ENCODE measurements at regions not wholly inside any gene's neighbourhood (a gene's known extent, or its start where the extent isn't known, plus 50 kb on each side); places are given as distances from the start of the nearest gene placed in this dataset.

DNA sequence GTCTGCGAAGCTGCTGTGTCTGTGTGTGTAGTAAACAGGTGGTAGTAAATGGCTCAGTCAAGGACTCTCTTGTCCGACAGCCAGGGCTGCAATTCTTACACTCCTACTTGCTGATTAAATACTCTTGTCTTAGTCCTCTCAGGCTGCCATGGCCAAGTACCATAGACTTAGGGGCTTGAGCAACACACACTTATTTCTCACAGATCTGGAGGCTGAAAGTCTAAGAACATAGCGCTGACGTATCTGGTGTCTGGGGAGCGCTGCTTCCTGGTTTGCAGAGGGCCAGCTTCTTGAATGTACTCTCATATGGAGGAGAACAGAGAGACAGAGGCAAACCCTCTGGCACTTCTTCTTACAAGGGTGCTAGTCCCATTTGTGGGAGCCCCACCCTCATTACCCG is 411.0 kb downstream of the MED10 start:
- Histone ChIP-seq H3K4me1 (ENCODE audit: insufficient read depth, low read length) (0 out of 2 replicates have a peak, but pooled peaks cover 7% of the 10 kb centered on the region), H3F3A (ENCODE audit: low read length, unreplicated experiment) (no peaks in the 10 kb centered on the region), H3K9me2 (replicated peaks; ENCODE audit: low read length) (no peaks in the 10 kb centered on the region), H3K9me3 (ENCODE audit: low read length) (no peaks in the 10 kb centered on the region; the same call in 1 of the 2 replicates), H3K79me2 (ENCODE audit: low read length) (no peaks in the 10 kb centered on the region), H3K4me2 (ENCODE audit: low read length) (no peak overlapping the region), H4K20me1 (ENCODE audit: low read length) (no peaks in the 10 kb centered on the region), H3K36me3 (ENCODE audit: low read depth, low read length) (no peaks in the 10 kb centered on the region), H3K27me3 (ENCODE audit: low read length) (no peaks in the 10 kb centered on the region), H3K27ac (ENCODE audit: low read length) (no peak overlapping the region), H3K4me3 (ENCODE audit: low read length) (no peak overlapping the region), H2AFZ (ENCODE audit: low read length) (no peak overlapping the region), H3K9ac (ENCODE audit: low read length) (no peak overlapping the region)
- intact Hi-C loops (cut with micrococcal nuclease) = no loop called here
- CTCF ChIA-PET = no interaction called here
- ATAC-seq = no peak
- DNase-seq = no peak
- BruUV-seq (replicated peaks) = no TSS peak
- POLR2A ChIA-PET (ENCODE audit: unreplicated experiment) = no interaction called here
- TF ChIP-seq EZH2 (IDR thresholded peaks at IDR 0.05; ENCODE audit: low read length, unreplicated experiment) (no peak), EZH2phosphoT487 (IDR thresholded peaks at IDR 0.05; ENCODE audit: borderline replicate concordance, low read length) (no peak), CTCF (conservative IDR thresholded peaks at IDR 0.05; ENCODE audit: low read depth, low read length) (no peak)

DNA sequence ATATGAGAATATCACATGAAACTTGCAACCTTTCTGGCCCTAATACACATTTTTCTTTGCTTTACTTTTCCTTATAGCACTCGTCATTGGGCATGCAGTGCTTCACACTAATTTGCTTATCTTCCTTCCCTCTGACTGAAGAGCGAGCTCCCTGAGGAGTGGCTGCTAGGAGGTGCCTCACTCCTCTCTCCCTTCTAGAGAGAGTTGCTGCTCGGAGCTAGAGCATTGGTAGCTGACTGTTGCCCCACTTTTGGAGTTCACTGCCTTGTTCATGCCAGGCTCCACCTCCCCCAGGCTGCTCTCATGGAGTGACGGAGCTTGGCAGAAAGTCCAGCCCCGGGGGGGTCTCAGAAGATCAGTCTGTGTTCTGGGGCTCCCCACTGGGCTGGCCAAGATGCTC is 413.2 kb downstream of the MED10 start:
- TF ChIP-seq CTCF (conservative IDR thresholded peaks at IDR 0.05; ENCODE audit: low read depth, low read length) (no peak), EZH2 (IDR thresholded peaks at IDR 0.05; ENCODE audit: low read length, unreplicated experiment) (no peak), EZH2phosphoT487 (IDR thresholded peaks at IDR 0.05; ENCODE audit: borderline replicate concordance, low read length) (no peak)
- intact Hi-C loops (cut with micrococcal nuclease) = no loop called here

DNA sequence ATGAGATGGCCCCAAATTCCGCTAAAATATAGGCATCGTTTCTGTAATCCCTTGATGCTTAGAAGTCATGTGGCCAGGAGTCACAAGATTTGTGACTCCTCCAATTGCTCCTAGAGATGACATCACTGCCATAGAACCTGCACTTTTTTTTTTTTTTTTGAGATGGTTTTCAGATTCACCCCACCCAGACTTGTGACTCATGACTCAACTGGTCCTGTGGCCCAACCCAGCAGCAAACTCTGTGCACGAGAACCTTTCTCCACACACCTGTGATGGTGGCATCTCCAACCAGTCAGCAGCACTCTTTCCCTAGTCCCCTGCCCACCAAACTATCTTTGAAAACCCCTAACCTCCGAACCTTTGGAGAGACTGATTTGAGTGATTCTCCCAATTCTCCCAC is 414.0 kb downstream of the MED10 start:
- no peak overlapping the region for H3K27ac ChIP-seq (ENCODE audit: low read length)
- no peak overlapping the region for H2AFZ ChIP-seq (ENCODE audit: low read length)
- TF ChIP-seq EZH2 (IDR thresholded peaks at IDR 0.05; ENCODE audit: low read length, unreplicated experiment) = no peak
- no peak for TF ChIP-seq EZH2phosphoT487 (IDR thresholded peaks at IDR 0.05; ENCODE audit: borderline replicate concordance, low read length)
- no peak for TF ChIP-seq CTCF (conservative IDR thresholded peaks at IDR 0.05; ENCODE audit: low read depth, low read length)
- DNase-seq = no peak
- no peaks in the 10 kb centered on the region for H3K36me3 ChIP-seq (ENCODE audit: low read depth, low read length)
- H3K27me3 ChIP-seq (ENCODE audit: low read length) = no peaks in the 10 kb centered on the region
- H3K9me3 ChIP-seq (ENCODE audit: low read length) = no peaks in the 10 kb centered on the region; the same call in 1 of the 2 replicates
- ChIA-PET CTCF (no interaction called here), POLR2A (ENCODE audit: unreplicated experiment) (no interaction called here)
- 0 out of 2 replicates have a peak, but pooled peaks cover 7% of the 10 kb centered on the region for H3K4me1 ChIP-seq (ENCODE audit: insufficient read depth, low read length)
- H4K20me1 ChIP-seq (ENCODE audit: low read length) = no peaks in the 10 kb centered on the region
- H3F3A ChIP-seq (ENCODE audit: low read length, unreplicated experiment) = no peaks in the 10 kb centered on the region
- H3K79me2 ChIP-seq (ENCODE audit: low read length) = no peaks in the 10 kb centered on the region
- no TSS peak for BruUV-seq (replicated peaks)
- ATAC-seq = no peak
- H3K4me3 ChIP-seq (ENCODE audit: low read length) = no peak overlapping the region
- intact Hi-C loops (cut with micrococcal nuclease) = no loop called here
- H3K4me2 ChIP-seq (ENCODE audit: low read length) = no peak overlapping the region
- H3K9me2 ChIP-seq (replicated peaks; ENCODE audit: low read length) = no peaks in the 10 kb centered on the region
- H3K9ac ChIP-seq (ENCODE audit: low read length) = no peak overlapping the region

More for the DNA sequence above, 413.2 kb downstream of the MED10 start:
- CTCF ChIA-PET = no interaction called here
- H3K9me2 ChIP-seq (replicated peaks; ENCODE audit: low read length) = no peaks in the 10 kb centered on the region
- H3K4me1 ChIP-seq (ENCODE audit: insufficient read depth, low read length) = 0 out of 2 replicates have a peak, but pooled peaks cover 7% of the 10 kb centered on the region
- H3K4me3 ChIP-seq (ENCODE audit: low read length) = no peak overlapping the region
- H3K9me3 ChIP-seq (ENCODE audit: low read length) = no peaks in the 10 kb centered on the region; the same call in 1 of the 2 replicates
- H4K20me1 ChIP-seq (ENCODE audit: low read length) = no peaks in the 10 kb centered on the region
- no peaks in the 10 kb centered on the region for H3K27me3 ChIP-seq (ENCODE audit: low read length)
- no peaks in the 10 kb centered on the region for H3K36me3 ChIP-seq (ENCODE audit: low read depth, low read length)
- POLR2A ChIA-PET (ENCODE audit: unreplicated experiment) = no interaction called here
- no peak overlapping the region for H3K9ac ChIP-seq (ENCODE audit: low read length)
- H2AFZ ChIP-seq (ENCODE audit: low read length) = no peak overlapping the region
- no peaks in the 10 kb centered on the region for H3K79me2 ChIP-seq (ENCODE audit: low read length)
- no peak for ATAC-seq
- no peak for DNase-seq
- no peak overlapping the region for H3K4me2 ChIP-seq (ENCODE audit: low read length)
- H3F3A ChIP-seq (ENCODE audit: low read length, unreplicated experiment) = no peaks in the 10 kb centered on the region
- BruUV-seq (replicated peaks) = no TSS peak
- H3K27ac ChIP-seq (ENCODE audit: low read length) = no peak overlapping the region

Measured in PC-3 (cell line).